AG09319 (cell line): ENCODE measurements at regions not wholly inside any gene's neighbourhood (a gene's known extent, or its start where the extent isn't known, plus 50 kb on each side); places are given as distances from the start of the nearest gene placed in this dataset.

Experiments
- DNase-seq: peaks from one replicate; pipeline ENCODE4 v3.0.0-alpha.2; 2010; ENCODE audit warnings: low read depth; ENCODE audit errors: extremely low read depth
- CTCF ChIP-seq: IDR thresholded peaks from 2 replicates; pipeline ENCODE4 v1.5.1; 2011; ENCODE audit warnings: low read depth, mild to moderate bottlenecking, inconsistent platforms, low read length, moderate library complexity

GRCh38 chr6:147116056-147116455 lies 88.2 kb upstream of the STXBP5 start:
- DNase-seq: no peak
- no peak for TF ChIP-seq CTCF

GRCh38 chr6:147117011-147117410 lies 87.2 kb upstream of the STXBP5 start:
- TF ChIP-seq CTCF: no peak
- DNase-seq: no peak

GRCh38 chr6:147117580-147117979 lies 86.6 kb upstream of the STXBP5 start:
- no peak for DNase-seq

GRCh38 chr6:147119310-147119709 lies 84.9 kb upstream of the STXBP5 start:
- no peak for DNase-seq
- no peak for TF ChIP-seq CTCF

More at GRCh38 chr6:147117580-147117979, 86.6 kb upstream of the STXBP5 start:
- no peak for TF ChIP-seq CTCF

GRCh38 chr6:147122823-147123222 lies 81.4 kb upstream of the STXBP5 start:
- TF ChIP-seq CTCF: no peak
- no peak for DNase-seq

GRCh38 chr6:147126618-147127022 lies 77.6 kb upstream of the STXBP5 start:
- no peak for TF ChIP-seq CTCF

GRCh38 chr6:147127587-147127986 lies 76.6 kb upstream of the STXBP5 start:
- DNase-seq: no peak
- TF ChIP-seq CTCF: no peak

More at GRCh38 chr6:147126618-147127022, 77.6 kb upstream of the STXBP5 start:
- DNase-seq: no peak
